Testis (tissue), 2 donors: ENCODE measurements at regions not wholly inside any gene's neighbourhood (a gene's known extent, or its start where the extent isn't known, plus 50 kb on each side); places are given as distances from the start of the nearest gene placed in this dataset.

Experiments used
- DNase-seq: peaks from one replicate; pipeline ENCODE4 v3.0.0-alpha.2; 2019
- H3K27ac ChIP-seq, 2 donors: fragments of 200-600 bp; sonication (generic); one replicate each; pipeline ENCODE4 v1.5.1; 2019
- H3K27me3 ChIP-seq: fragments of 200-600 bp; sonication (generic); one replicate; pipeline ENCODE4 v1.5.1; 2019
- H3K36me3 ChIP-seq: fragments of 200-600 bp; sonication (generic); one replicate; pipeline ENCODE4 v1.5.1; 2017; ENCODE audit warnings: low read depth; ENCODE audit errors: missing control alignments
- H3K4me1 ChIP-seq: fragments of 200-600 bp; sonication (generic); one replicate; pipeline ENCODE4 v1.5.1; 2019
- H3K4me3 ChIP-seq, 2 donors: fragments of 200-600 bp; sonication (generic); one replicate each; pipeline ENCODE4 v1.5.1; 2017 to 2019
- H3K9me3 ChIP-seq: fragments of 200-600 bp; sonication (generic); one replicate; pipeline ENCODE4 v1.5.1; 2017
- CTCF ChIP-seq, 3 experiments: fragments of 450-650 bp in 2 of 3; fragments of 200-600 bp in 1 of 3; sonication (generic) in 1 of 3; IDR thresholded peaks; one replicate each; pipeline ENCODE4 v1.5.1; 2016 to 2019; ENCODE audit warnings: antibody characterized with exemption in 3 of 3, mild to moderate bottlenecking in 2 of 3, moderate library complexity in 1 of 3
- POLR2A ChIP-seq: fragments of 450-650 bp; IDR thresholded peaks from one replicate; pipeline ENCODE4 v1.6.1; 2017; ENCODE audit warnings: antibody characterized with exemption, mild to moderate bottlenecking, moderate library complexity
- WGBS, 2 donors: methylation state at CpG; one replicate each; pipeline ENCODE4 v1.1.5; 2018; 5-methylcytosine and 5-hydroxymethylcytosine counted together
- intact Hi-C: fragments of 100-400 bp; cut with DNase I; formaldehyde crosslinking; loops from one replicate; pipeline ENCODE4 v1.15.1; 2023; ENCODE audit warnings: low total_unique reads

GRCh38 chr5:104541141-104541785 is 978.7 kb upstream of the NUDT12 start:
- H3K36me3 ChIP-seq = no peaks in the 10 kb centered on the region
- H3K9me3 ChIP-seq = no peaks in the 10 kb centered on the region
- intact Hi-C loops = no loop called here
- H3K27me3 ChIP-seq = no peaks in the 10 kb centered on the region
- H3K4me3 ChIP-seq = no peak overlapping the region
- no peak for DNase-seq
- no peak for TF ChIP-seq CTCF (IDR thresholded peaks at IDR 0.05)
- no peak for TF ChIP-seq POLR2A
- WGBS, 2 donors = 82 to 90% methylated on average over 1 of the region's 1 CpG
- H3K4me1 ChIP-seq = peaks cover 4% of the 10 kb centered on the region
- peak overlapping the region in 1 of 2 donors; percentile 4 for H3K27ac ChIP-seq

DNA sequence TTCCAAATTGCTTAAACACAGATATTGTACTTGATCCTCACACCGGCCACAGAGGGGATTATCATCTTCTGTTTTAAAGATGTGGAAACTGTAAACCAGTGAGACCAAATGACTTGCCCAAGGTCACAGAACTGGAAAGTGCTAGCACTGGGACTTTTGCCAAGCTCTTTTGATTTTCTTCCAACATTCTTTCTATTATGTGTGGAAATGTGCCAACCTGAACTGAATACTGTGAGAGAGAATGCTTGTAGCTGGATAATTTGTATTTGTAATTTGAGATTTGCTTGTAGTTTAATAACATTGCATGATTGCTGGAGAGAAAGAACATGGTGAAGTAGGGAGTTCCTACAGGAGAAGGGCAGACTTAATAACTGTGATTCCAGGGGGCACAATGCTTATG is 977.9 kb upstream of the NUDT12 start:
- TF ChIP-seq POLR2A (no peak), CTCF (IDR thresholded peaks at IDR 0.05) (no peak)
- Histone ChIP-seq H3K27ac (peak overlapping the region in 1 of 2 donors; percentile 4), H3K4me1 (peaks cover 4% of the 10 kb centered on the region), H3K36me3 (no peaks in the 10 kb centered on the region), H3K4me3 (no peak overlapping the region), H3K9me3 (no peaks in the 10 kb centered on the region), H3K27me3 (no peaks in the 10 kb centered on the region)
- intact Hi-C loops = no loop called here
- WGBS, 2 donors = 8 to 11% methylated on average over 1 of the region's 1 CpG
- peak; percentile 51 for DNase-seq

DNA sequence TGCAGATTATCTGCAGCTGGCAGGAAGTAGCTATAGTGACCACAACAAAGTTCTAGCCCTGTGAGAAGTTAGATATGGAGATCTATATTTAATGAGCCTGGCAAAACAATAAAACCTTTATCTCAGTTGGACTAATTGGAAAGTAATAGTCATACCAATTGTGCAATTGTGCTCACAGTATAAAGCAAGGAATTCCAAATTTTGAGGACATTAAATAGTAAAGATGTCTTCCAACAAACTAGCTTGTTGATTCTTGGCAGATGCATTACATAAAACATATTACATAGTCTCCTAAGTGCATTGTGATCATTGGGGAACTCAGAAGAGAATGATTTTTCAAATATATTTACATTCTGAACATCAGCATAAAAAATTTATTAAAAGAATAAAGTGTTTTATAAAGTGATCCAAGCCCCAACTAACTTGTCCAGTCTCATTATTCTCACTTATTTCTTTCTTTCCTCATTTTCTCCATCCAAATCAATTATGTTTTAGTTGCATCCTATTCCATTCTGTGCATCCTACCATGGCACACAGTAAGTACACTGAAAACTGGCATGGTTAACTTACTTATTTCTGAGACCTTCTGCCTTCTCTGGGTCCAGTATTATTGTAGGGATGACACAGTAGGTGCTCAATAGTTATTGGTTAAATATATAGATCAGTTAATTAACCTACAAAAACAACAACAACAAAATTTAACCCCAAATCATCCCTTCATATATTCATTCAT is 977.2 kb upstream of the NUDT12 start:
- Histone ChIP-seq H3K36me3 (no peaks in the 10 kb centered on the region), H3K4me3 (no peak overlapping the region), H3K9me3 (no peaks in the 10 kb centered on the region), H3K27me3 (no peaks in the 10 kb centered on the region), H3K27ac (peak overlapping the region in 1 of 2 donors; percentile 4), H3K4me1 (peaks cover 4% of the 10 kb centered on the region)
- DNase-seq = no peak
- TF ChIP-seq CTCF (IDR thresholded peaks at IDR 0.05) (no peak), POLR2A (no peak)
- intact Hi-C loops = no loop called here

- Histone ChIP-seq H3K36me3 (no peaks in the 10 kb centered on the region), H3K4me3 (no peak overlapping the region), H3K27ac (no peak overlapping the region), H3K9me3 (no peaks in the 10 kb centered on the region), H3K27me3 (no peaks in the 10 kb centered on the region), H3K4me1 (peaks cover 4% of the 10 kb centered on the region)
- whole genome bisulfite sequencing, 2 donors = 69 to 77% methylated on average over 6 of the region's 6 CpGs
- TF ChIP-seq POLR2A (no peak), CTCF (IDR thresholded peaks at IDR 0.05) (no peak)
- intact Hi-C loops = no loop called here
- peak; percentile 50 for DNase-seq
Measured at GRCh38 chr5:104538734-104539133, 976.1 kb upstream of the NUDT12 start.

DNA sequence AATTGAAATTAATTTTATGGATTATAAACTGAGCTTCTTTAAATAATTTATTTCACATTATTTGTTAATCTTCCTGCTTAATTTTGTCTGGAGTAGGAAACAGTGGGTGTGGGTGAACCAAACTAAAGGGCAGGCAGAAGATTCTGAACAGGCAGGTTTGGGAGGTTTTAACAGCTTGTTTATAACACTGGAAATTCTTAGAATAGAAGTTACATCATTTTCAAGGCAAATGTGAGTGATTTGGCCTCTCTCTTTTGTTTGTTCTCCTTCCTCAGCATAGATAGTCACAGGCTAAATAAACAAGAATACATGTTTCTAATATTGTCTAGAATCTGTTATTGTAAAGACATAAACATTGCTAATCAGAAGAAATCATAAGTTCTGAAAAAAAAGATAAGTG is 970.9 kb upstream of the NUDT12 start:
- intact Hi-C loops = no loop called here
- H3K27ac ChIP-seq = no peak overlapping the region

More for the DNA sequence above, 970.9 kb upstream of the NUDT12 start:
- H3K36me3 ChIP-seq = no peaks in the 10 kb centered on the region
- H3K9me3 ChIP-seq = no peaks in the 10 kb centered on the region
- no peak for DNase-seq
- no peaks in the 10 kb centered on the region for H3K27me3 ChIP-seq
- TF ChIP-seq CTCF (IDR thresholded peaks at IDR 0.05) = no peak
- TF ChIP-seq POLR2A = no peak
- no peak overlapping the region for H3K4me3 ChIP-seq
- H3K4me1 ChIP-seq = no peaks in the 10 kb centered on the region
